ENCODE measurements at regions not wholly inside any gene's neighbourhood (a gene's known extent, or its start where the extent isn't known, plus 50 kb on each side); places are given as distances from the start of the nearest gene placed in this dataset.

DNA sequence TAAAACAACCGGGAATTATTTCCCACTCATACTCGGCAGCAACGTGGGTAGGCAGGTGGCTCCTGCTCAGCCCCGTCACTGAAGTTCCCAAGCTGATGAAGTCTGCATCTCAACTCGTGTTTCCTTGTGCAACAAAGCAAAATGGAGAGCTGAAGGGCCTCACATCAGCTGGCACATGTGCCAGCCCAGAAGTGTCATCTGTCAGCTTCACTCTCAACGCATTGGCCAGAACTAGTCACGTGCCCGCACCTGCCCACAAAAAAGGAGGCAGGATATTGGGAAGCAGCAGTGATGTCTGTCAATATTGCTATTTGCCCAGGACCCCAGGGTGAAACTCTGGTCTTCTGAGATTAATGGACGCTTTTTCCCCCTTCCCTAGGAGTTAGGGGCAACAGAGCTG, 344.0 kb downstream of the BCL11B start:
- Histone ChIP-seq H3K36me3 (ENCODE audit: control insufficient read depth in 2 of 2, extremely low read depth in 1 of 2, insufficient read depth in 2 of 2, low read length in 2 of 2) (no peaks in the 10 kb centered on the region), H3K27ac (ENCODE audit: insufficient read depth, low read depth, low read length) (no peak overlapping the region), H3K27me3 (ENCODE audit: control insufficient read depth in 2 of 2, insufficient read depth in 2 of 2, low read length in 2 of 2) (no peaks in the 10 kb centered on the region), H3K79me2 (ENCODE audit: control insufficient read depth, insufficient read depth, low read length) (no peaks in the 10 kb centered on the region), H3K4me3 (replicated peaks in 1 of 3; ENCODE audit: insufficient read depth in 1 of 3, low read depth in 1 of 3, low read length in 3 of 3) (no peak overlapping the region), H2AFZ (ENCODE audit: low read depth, low read length) (no peak overlapping the region), H4K20me1 (replicated peaks; ENCODE audit: control insufficient read depth, extremely low read depth, insufficient read depth, low read length) (no peaks in the 10 kb centered on the region), H3K9me1 (replicated peaks; ENCODE audit: control insufficient read depth, extremely low read depth, insufficient read depth, low read length) (no peaks in the 10 kb centered on the region), H3K4me1 (ENCODE audit: control insufficient read depth, extremely low read depth, insufficient read depth, low read length) (no peaks in the 10 kb centered on the region), H3K4me2 (ENCODE audit: insufficient read depth, low read length) (no peak overlapping the region), H3K9me3 (replicated peaks; ENCODE audit: control insufficient read depth, insufficient read depth, low read length) (peaks cover 3% of the 10 kb centered on the region), H3K9ac (replicated peaks; ENCODE audit: extremely low read depth, insufficient read depth, low read length) (no peak overlapping the region)
- CTCF ChIA-PET, result no interaction called here
- TF ChIP-seq FOS (IDR thresholded peaks at IDR 0.05; ENCODE audit: borderline replicate concordance, insufficient read depth, low read length), result no peak
- TF ChIP-seq MYC (IDR thresholded peaks at IDR 0.05; ENCODE audit: low read depth, low read length), result no peak
- TF ChIP-seq, protein P1, sequence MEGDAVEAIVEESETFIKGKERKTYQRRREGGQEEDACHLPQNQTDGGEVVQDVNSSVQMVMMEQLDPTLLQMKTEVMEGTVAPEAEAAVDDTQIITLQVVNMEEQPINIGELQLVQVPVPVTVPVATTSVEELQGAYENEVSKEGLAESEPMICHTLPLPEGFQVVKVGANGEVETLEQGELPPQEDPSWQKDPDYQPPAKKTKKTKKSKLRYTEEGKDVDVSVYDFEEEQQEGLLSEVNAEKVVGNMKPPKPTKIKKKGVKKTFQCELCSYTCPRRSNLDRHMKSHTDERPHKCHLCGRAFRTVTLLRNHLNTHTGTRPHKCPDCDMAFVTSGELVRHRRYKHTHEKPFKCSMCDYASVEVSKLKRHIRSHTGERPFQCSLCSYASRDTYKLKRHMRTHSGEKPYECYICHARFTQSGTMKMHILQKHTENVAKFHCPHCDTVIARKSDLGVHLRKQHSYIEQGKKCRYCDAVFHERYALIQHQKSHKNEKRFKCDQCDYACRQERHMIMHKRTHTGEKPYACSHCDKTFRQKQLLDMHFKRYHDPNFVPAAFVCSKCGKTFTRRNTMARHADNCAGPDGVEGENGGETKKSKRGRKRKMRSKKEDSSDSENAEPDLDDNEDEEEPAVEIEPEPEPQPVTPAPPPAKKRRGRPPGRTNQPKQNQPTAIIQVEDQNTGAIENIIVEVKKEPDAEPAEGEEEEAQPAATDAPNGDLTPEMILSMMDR (IDR thresholded peaks at IDR 0.05; ENCODE audit: extremely low read depth in 1 of 2, insufficient read depth in 1 of 2, low read depth in 1 of 2, low read length in 2 of 2), result no peak
- TF ChIP-seq EZH2 (IDR thresholded peaks at IDR 0.05; ENCODE audit: borderline replicate concordance, low read depth, low read length, severe bottlenecking), result no peak
- TF ChIP-seq GATA2 (IDR thresholded peaks at IDR 0.05; ENCODE audit: insufficient read depth, insufficient read length, low read depth, low read length), result no peak
- TF ChIP-seq MAX (IDR thresholded peaks at IDR 0.05; ENCODE audit: insufficient read depth, insufficient read length), result no peak
- no peak for TF ChIP-seq JUN (IDR thresholded peaks at IDR 0.05; ENCODE audit: borderline replicate concordance, insufficient read depth, insufficient read length, low read depth)
- TF ChIP-seq POLR2A (IDR thresholded peaks at IDR 0.05; ENCODE audit: low read depth, low read length), result no peak
- TF ChIP-seq POLR2AphosphoS5 (IDR thresholded peaks at IDR 0.05; ENCODE audit: insufficient read depth, low read depth, low read length), result no peak
- POLR2A ChIA-PET, result no interaction called here
- intact Hi-C loops (cut with micrococcal nuclease) (no loop called here), dilution Hi-C loops (cut with MboI; ENCODE audit: extremely low pct_ligation_motif_present, low sequenced_read_pairs) (no loop called here)
- FAIRE-seq (no peak), DNase-seq (ENCODE audit: low read depth, low spot score) (no peak)
- no TSS peak for BruUV-seq (replicated peaks)
